Retinal pigment epithelial cell (primary cell): ENCODE measurements at regions not wholly inside any gene's neighbourhood (a gene's known extent, or its start where the extent isn't known, plus 50 kb on each side); places are given as distances from the start of the nearest gene placed in this dataset.
"Not testable (repeated sequence)": the region's sequence is repeated elsewhere in the genome, so short reads cannot be mapped to it uniquely, and the experiment has no call there.

ENCODE experiments used
- DNase-seq: peaks from one replicate; pipeline ENCODE4 v3.0.0-alpha.2; 2010; ENCODE audit warnings: low read depth
- H3K4me3 ChIP-seq: 2 replicates; pipeline ENCODE4 v1.5.1; 2011; ENCODE audit warnings: mild to moderate bottlenecking, low read length, control low read depth, moderate library complexity
- TF ChIP-seq, protein P1 (sequence below): conservative IDR thresholded peaks from 2 replicates; pipeline ENCODE4 v1.5.1; 2011; ENCODE audit warnings: low read depth, low read length, control low read depth, inconsistent platforms

DNA sequence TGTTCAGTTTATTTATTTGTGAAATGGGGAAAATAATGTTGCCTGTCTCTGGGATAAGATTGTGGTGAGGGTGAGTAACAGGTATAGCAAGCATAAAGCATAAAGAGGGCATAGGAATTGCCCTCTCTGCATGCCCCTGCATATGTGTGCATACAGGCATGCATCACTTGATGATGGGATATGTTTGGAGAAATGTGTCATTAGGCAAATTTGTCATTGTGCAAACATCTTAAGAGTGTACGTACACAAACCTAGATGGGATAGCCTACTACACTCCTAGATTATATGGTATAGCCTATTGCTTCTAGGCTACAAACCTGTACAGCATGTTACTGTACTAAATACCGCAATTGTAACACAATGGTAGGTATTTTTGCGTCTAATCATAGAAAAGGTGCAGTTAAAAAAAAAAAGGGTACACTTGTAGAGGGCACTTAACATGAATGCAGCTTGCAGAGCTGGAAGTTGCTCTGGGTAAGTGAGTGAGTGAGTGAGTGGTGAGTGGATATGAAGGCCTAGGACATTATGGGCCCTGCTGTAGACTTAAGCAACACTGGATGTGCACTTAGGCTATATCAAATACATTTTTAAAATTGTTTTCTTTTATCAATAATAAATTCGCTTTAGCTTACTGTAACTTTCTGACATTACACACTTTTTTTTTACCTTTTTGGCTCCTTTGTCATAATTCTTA lies 386.5 kb upstream of the ANKRD30A start:
- DNase-seq = no peak
- no peak overlapping the region for H3K4me3 ChIP-seq
- TF ChIP-seq, protein P1, sequence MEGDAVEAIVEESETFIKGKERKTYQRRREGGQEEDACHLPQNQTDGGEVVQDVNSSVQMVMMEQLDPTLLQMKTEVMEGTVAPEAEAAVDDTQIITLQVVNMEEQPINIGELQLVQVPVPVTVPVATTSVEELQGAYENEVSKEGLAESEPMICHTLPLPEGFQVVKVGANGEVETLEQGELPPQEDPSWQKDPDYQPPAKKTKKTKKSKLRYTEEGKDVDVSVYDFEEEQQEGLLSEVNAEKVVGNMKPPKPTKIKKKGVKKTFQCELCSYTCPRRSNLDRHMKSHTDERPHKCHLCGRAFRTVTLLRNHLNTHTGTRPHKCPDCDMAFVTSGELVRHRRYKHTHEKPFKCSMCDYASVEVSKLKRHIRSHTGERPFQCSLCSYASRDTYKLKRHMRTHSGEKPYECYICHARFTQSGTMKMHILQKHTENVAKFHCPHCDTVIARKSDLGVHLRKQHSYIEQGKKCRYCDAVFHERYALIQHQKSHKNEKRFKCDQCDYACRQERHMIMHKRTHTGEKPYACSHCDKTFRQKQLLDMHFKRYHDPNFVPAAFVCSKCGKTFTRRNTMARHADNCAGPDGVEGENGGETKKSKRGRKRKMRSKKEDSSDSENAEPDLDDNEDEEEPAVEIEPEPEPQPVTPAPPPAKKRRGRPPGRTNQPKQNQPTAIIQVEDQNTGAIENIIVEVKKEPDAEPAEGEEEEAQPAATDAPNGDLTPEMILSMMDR = no peak

DNA sequence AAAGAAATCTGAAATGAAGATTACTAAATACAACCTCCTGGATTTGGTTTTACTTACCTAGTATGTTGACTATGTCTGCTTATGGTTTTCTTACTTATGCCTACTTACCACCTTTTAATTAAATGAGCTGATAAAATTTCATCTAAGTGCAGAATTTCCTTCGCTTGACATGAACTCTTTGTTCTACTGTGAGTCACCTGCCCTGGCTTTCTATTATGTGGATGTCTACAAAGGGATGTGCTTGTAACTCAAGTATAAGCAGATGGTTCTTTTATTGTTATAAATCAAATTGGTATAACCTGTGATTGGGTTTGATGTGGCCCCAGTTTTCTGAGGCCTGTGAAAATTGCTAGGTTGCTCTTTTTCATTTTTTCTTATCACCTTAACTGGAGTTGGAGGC lies 389.1 kb upstream of the ANKRD30A start:
- no peak overlapping the region for H3K4me3 ChIP-seq
- TF ChIP-seq, protein P1 = no peak
- no peak for DNase-seq

DNA sequence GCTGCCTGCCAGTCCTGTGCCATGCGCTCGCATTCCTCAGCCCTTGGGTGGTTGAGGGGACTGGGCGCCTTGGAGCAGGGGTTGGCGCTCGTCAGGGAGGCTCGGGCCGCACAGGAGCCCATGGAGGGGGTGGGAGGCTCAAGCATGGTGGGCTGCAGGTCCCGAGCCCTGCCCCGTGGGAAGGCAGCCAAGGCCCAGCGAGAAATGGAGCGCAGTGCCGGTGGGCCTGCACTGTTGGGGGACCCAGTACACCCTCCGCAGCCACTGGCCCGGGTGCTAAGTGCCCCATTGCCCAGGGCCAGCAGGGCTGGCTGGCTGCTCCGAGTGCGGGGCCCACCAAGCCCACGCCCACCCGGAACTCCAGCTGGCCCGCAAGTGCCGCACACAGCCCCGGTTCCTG lies 390.8 kb upstream of the ANKRD30A start:
- DNase-seq, H3K4me3 ChIP-seq: not testable (repeated sequence)

DNA sequence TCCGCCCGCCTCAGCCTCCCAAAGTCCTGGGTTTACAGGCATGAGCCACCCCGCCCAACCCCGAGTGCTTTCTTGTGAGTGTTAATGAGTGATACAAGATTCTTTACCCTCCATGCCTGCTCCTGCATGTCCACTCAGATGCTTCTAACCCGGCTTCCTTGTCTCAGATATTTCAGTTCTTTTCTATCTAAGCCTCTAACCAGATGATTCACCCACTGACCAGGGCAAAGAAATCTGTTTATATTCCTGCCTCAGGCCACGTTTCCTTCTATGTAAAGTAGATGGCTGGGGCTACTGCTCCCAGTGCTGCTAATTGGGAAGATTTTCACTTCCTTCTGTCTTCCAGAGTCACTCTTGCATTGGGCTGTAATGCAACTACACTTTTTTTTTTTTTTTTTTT lies 395.1 kb upstream of the ANKRD30A start:
- DNase-seq = no peak
- no peak overlapping the region for H3K4me3 ChIP-seq
- TF ChIP-seq, protein P1 = no peak

DNA sequence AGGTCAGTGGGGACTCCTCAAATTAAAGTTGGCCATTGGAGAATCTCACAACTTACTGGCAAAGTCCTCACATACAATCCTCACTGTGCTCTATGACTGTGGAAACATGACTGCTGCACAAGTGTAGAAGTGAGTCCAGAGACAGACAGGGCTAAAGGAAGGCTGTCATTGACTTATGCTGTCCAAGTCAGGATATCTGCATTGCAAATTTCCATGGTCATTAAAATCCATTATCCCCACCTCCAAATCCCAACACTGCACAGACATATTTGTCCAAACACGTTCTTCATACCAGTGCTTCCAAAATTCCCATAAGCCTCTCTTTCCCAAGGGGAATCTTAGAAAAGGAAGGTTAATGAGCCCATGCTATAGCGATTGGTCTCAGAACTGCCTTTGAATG lies 396.8 kb upstream of the ANKRD30A start:
- H3K4me3 ChIP-seq = no peak overlapping the region
- no peak for DNase-seq
- TF ChIP-seq, protein P1 = no peak

DNA sequence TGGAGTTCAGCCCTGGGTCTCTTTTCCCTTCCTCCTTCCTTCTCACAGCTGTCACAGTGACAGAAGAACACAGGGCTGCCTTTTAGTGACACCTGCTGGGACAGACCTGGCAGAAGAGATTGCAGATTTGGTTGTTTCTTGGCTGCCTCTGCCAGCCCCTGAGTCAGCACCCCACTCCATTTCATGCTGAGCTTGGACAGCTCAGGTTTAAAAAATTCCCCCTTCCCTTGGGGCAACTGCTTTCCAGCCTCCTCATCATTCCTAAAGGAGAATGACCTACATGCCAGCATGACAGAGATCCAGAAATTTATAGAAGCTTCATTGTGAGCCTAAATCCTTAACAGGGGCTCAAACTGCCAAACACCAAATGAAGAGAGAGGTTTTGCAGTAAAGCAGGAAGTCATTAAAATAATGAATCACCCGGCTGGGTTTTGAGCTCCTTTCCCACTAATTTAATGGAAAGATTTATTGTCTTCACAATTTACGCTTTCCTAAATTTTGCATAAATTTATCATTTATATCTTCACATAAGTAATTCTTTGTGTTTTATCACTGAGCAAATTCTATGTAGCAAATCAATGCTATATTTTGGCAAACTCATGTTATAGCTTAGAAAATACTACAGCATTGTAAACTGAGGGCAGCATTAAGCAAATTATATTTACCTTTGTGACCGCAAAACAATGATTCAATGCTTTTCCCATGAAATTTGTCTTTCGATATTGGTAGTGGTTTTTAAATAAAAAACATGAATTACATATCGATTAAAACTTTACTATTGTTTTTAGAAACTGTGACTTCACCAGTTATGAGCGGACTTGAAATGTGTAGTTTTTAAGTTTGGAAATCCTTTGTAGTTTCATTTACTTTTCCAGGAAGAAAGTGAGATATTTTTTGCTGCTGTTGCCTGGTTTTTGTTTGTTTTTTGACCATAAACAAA lies 399.5 kb upstream of the ANKRD30A start:
- no peak overlapping the region for H3K4me3 ChIP-seq
- TF ChIP-seq, protein P1 = peak; percentile 58
- peak; percentile 80 for DNase-seq

DNA sequence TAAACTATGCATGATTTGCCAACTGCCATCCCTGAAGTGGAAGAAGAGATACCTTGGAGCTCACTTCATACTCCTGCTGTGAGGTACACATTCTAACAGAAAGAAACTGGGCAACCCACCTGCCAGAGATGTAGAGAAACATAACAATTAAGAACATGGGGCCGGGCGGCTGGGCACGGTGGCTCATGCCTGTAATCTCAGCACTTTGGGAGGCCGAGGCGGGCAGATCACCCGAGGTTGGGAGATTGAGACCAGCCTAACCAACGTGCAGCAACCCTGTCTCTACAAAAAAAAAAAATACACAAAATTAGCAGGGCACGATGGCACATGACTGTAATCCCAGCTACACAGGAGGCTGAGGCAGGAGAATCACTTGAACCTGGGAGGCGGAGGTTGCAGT lies 402.6 kb upstream of the ANKRD30A start:
- TF ChIP-seq, protein P1 = no peak
- DNase-seq = no peak
- H3K4me3 ChIP-seq = no peak overlapping the region
